GM13977 (cell line): ENCODE measurements at regions not wholly inside any gene's neighbourhood (a gene's known extent, or its start where the extent isn't known, plus 50 kb on each side); places are given as distances from the start of the nearest gene placed in this dataset.

Experiments used
- DNase-seq: peaks from one replicate; pipeline ENCODE4 v3.0.0; 2012; ENCODE audit warnings: low spot score
- CTCF ChIP-seq: IDR thresholded peaks from 2 replicates; pipeline ENCODE4 v1.5.1; 2012; ENCODE audit warnings: mild to moderate bottlenecking, control low read depth; ENCODE audit not compliant: insufficient read depth; ENCODE audit errors: extremely low read depth, missing control alignments
- in situ Hi-C: fragments of 300-500 bp; cut with MboI; formaldehyde crosslinking; loops from one replicate; pipeline ENCODE4 v1.12.0; 2022; ENCODE audit warnings: low sequenced_read_pairs, low pct_unique_long_range_greater_than_20kb, mixed read lengths, inconsistent platforms; ENCODE audit not compliant: unreplicated experiment

- no peak for TF ChIP-seq CTCF
- no peak for DNase-seq
- in situ Hi-C loops, result no loop called here
Observed at GRCh38 chr16:66267292-66268014, 99.0 kb upstream of the CDH5 start.

GRCh38 chr16:66266436-66267291 is 99.8 kb upstream of the CDH5 start:
- TF ChIP-seq CTCF, result no peak
- in situ Hi-C loops, result no loop called here
- DNase-seq, result no peak

GRCh38 chr16:66265556-66266141 is 100.8 kb upstream of the CDH5 start:
- no peak for DNase-seq
- in situ Hi-C loops, result no loop called here
- TF ChIP-seq CTCF, result no peak

- no peak for DNase-seq
- in situ Hi-C loops, result no loop called here
- TF ChIP-seq CTCF, result no peak
Observed at GRCh38 chr16:66265048-66265415, 101.5 kb upstream of the CDH5 start.

- in situ Hi-C loops, result no loop called here
- no peak for DNase-seq
- TF ChIP-seq CTCF, result no peak
Observed at GRCh38 chr16:66264311-66265047, 102.0 kb upstream of the CDH5 start.

GRCh38 chr16:66263973-66264310 is 102.5 kb upstream of the CDH5 start:
- TF ChIP-seq CTCF, result no peak
- in situ Hi-C loops, result no loop called here
- no peak for DNase-seq
